Brain microvascular endothelial cell (primary cell): ENCODE measurements at regions not wholly inside any gene's neighbourhood (a gene's known extent, or its start where the extent isn't known, plus 50 kb on each side); places are given as distances from the start of the nearest gene placed in this dataset.

Experiments used
- DNase-seq: peaks from one replicate; pipeline ENCODE4 v3.0.0-alpha.2; 2020
- H3K27ac ChIP-seq: fragments of 250-450 bp; sonication (Bioruptor Pico); 2 replicates; pipeline ENCODE4 v1.5.1; 2020; ENCODE audit warnings: mild to moderate bottlenecking, moderate library complexity
- H3K27me3 ChIP-seq: fragments of 250-450 bp; sonication (Bioruptor Pico); replicated peaks from 2 replicates; pipeline ENCODE4 v1.5.1; 2020; ENCODE audit warnings: mild to moderate bottlenecking
- H3K36me3 ChIP-seq: fragments of 250-450 bp; sonication (Bioruptor Pico); replicated peaks from 2 replicates; pipeline ENCODE4 v1.5.1; 2020; ENCODE audit warnings: mild to moderate bottlenecking
- H3K4me3 ChIP-seq: 2 replicates; pipeline ENCODE4 v1.5.1; 2011; ENCODE audit warnings: low read depth, mild to moderate bottlenecking, control low read depth, low read length, moderate library complexity
- CTCF ChIP-seq: IDR thresholded peaks from 2 replicates; pipeline ENCODE4 v1.5.1; 2011; ENCODE audit warnings: low read depth, mild to moderate bottlenecking, moderate library complexity, low read length, control low read depth, inconsistent platforms; ENCODE audit errors: missing control alignments
- in situ Hi-C: cut with HindIII; loops from 2 replicates; pipeline ENCODE4 v1.10.0; 2017; ENCODE audit warnings: low sequenced_read_pairs, low pct_ligation_motif_present

- in situ Hi-C loops = no loop called here
- Histone ChIP-seq H3K36me3 (no peaks in the 10 kb centered on the region), H3K27me3 (no peaks in the 10 kb centered on the region), H3K27ac (no peak overlapping the region), H3K4me3 (no peak overlapping the region)
- DNase-seq = no peak
- TF ChIP-seq CTCF = no peak
Observed at GRCh38 chr7:12968836-12969422, 281.5 kb downstream of the ARL4A start.

GRCh38 chr7:12970626-12971025 lies 283.2 kb downstream of the ARL4A start:
- in situ Hi-C loops = no loop called here
- DNase-seq = no peak
- no peak overlapping the region for H3K27ac ChIP-seq
- no peaks in the 10 kb centered on the region for H3K27me3 ChIP-seq
- H3K36me3 ChIP-seq = no peaks in the 10 kb centered on the region
- TF ChIP-seq CTCF = no peak
- no peak overlapping the region for H3K4me3 ChIP-seq

GRCh38 chr7:12974451-12975166 lies 287.2 kb downstream of the ARL4A start:
- in situ Hi-C loops = no loop called here
- DNase-seq = no peak

DNA sequence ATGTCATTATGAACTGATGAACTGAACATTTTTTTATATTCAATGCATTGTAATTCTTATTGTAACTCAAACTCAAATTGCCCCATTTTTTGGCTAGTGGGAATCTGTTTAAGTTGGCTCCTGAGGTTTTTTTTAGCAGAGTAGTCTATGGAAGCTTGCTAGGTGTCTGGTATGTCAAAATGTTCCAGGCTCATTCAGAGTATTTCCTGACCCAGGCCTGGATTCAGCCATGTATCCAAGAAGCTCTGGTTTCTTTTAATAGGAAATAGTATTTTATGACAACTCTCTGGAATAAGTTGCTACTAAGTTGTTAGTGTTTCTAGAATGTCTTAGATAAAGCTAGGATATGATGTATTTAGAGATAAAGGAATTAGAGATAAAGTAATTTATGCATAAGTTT lies 288.0 kb downstream of the ARL4A start:
- no peak overlapping the region for H3K27ac ChIP-seq

More at GRCh38 chr7:12974451-12975166, 287.2 kb downstream of the ARL4A start:
- TF ChIP-seq CTCF = no peak
- H3K36me3 ChIP-seq = no peaks in the 10 kb centered on the region
- no peak overlapping the region for H3K27ac ChIP-seq
- no peaks in the 10 kb centered on the region for H3K27me3 ChIP-seq
- no peak overlapping the region for H3K4me3 ChIP-seq

GRCh38 chr7:12979181-12979580 lies 291.7 kb downstream of the ARL4A start:
- H3K27ac ChIP-seq = no peak overlapping the region
- in situ Hi-C loops = no loop called here
- no peak overlapping the region for H3K4me3 ChIP-seq
- no peaks in the 10 kb centered on the region for H3K36me3 ChIP-seq
- no peaks in the 10 kb centered on the region for H3K27me3 ChIP-seq
- DNase-seq = no peak
- TF ChIP-seq CTCF = no peak

More for the DNA sequence above, 288.0 kb downstream of the ARL4A start:
- no peaks in the 10 kb centered on the region for H3K36me3 ChIP-seq
- no peak for DNase-seq
- no peaks in the 10 kb centered on the region for H3K27me3 ChIP-seq
- no peak for TF ChIP-seq CTCF
- no peak overlapping the region for H3K4me3 ChIP-seq
- in situ Hi-C loops = no loop called here
